ENCODE measurements at regions not wholly inside any gene's neighbourhood (a gene's known extent, or its start where the extent isn't known, plus 50 kb on each side); places are given as distances from the start of the nearest gene placed in this dataset.

DNA sequence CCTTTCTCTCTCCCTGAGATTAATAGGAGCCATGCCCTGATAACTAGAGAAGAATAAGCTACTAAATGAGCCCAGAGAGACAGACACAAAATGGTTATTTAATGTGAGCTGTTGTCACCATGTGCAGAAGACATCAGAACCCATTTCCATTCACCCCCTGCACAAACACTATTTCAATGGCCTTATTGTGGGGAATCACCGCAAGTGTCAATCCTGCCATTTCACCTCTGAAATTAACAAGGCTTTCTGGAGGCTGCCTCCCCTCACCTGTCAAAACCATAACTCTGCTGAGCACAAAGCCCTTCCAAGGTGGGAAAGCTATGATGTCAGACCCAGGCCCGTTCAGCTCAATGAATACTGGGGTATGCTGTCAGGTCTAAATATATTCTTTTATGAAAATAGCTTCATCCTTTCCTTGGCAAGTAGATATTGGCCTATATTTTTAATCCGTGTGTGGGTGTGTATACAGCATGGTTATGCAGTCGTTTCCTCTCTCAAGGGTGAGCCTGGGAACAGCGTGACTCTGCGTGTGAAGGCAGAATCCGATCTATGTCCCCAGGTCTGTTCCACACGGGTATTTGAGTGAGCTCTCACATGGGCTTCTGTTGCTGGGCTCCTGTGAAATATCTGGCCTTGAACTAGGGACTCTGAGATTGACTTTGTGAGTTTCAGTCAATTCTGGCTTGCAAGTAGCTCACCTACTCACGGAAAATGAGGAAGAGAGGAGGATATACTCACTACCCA is 266.3 kb downstream of the FBXW7 start:
- TF ChIP-seq, protein P1, sequence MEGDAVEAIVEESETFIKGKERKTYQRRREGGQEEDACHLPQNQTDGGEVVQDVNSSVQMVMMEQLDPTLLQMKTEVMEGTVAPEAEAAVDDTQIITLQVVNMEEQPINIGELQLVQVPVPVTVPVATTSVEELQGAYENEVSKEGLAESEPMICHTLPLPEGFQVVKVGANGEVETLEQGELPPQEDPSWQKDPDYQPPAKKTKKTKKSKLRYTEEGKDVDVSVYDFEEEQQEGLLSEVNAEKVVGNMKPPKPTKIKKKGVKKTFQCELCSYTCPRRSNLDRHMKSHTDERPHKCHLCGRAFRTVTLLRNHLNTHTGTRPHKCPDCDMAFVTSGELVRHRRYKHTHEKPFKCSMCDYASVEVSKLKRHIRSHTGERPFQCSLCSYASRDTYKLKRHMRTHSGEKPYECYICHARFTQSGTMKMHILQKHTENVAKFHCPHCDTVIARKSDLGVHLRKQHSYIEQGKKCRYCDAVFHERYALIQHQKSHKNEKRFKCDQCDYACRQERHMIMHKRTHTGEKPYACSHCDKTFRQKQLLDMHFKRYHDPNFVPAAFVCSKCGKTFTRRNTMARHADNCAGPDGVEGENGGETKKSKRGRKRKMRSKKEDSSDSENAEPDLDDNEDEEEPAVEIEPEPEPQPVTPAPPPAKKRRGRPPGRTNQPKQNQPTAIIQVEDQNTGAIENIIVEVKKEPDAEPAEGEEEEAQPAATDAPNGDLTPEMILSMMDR (IDR thresholded peaks at IDR 0.05; ENCODE audit: insufficient read depth, low read length, poor library complexity, severe bottlenecking): no peak
- H3K36me3 ChIP-seq (ENCODE audit: control insufficient read depth, insufficient read depth, low read length): no peaks in the 10 kb centered on the region
- DNase-seq (ENCODE audit: low read depth): no peak

DNA sequence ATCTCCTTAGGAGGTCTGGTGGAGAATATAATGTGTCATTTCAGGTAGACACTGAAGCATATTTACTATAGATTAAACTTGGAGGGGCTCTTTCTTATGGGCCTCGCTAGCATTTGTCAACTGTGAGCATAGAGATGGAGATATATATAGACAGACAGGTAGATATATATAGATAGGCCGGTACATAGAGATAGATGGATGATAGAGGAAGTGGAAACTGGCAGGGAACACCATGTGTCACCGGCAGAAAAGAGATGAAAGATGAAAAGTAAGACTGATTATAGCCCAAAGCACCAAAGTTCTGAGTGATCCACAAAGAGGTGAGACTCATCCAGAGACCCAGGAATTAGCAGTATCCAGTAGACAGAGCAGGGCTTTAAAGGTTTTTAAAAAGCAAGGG is 268.1 kb downstream of the FBXW7 start:
- H3K4me3 ChIP-seq (ENCODE audit: low read depth, low read length): no peak overlapping the region
- TF ChIP-seq, protein P1 (IDR thresholded peaks at IDR 0.05; ENCODE audit: insufficient read depth, low read length, poor library complexity, severe bottlenecking): no peak
- DNase-seq (ENCODE audit: low read depth): no peak
- H3K36me3 ChIP-seq (ENCODE audit: control insufficient read depth, insufficient read depth, low read length): no peaks in the 10 kb centered on the region
- H3K27me3 ChIP-seq (ENCODE audit: control insufficient read depth, insufficient read depth, low read length): no peaks in the 10 kb centered on the region

More for the DNA sequence above, 266.3 kb downstream of the FBXW7 start:
- Histone ChIP-seq H3K4me3 (ENCODE audit: low read depth, low read length) (no peak overlapping the region), H3K27me3 (ENCODE audit: control insufficient read depth, insufficient read depth, low read length) (no peaks in the 10 kb centered on the region)

DNA sequence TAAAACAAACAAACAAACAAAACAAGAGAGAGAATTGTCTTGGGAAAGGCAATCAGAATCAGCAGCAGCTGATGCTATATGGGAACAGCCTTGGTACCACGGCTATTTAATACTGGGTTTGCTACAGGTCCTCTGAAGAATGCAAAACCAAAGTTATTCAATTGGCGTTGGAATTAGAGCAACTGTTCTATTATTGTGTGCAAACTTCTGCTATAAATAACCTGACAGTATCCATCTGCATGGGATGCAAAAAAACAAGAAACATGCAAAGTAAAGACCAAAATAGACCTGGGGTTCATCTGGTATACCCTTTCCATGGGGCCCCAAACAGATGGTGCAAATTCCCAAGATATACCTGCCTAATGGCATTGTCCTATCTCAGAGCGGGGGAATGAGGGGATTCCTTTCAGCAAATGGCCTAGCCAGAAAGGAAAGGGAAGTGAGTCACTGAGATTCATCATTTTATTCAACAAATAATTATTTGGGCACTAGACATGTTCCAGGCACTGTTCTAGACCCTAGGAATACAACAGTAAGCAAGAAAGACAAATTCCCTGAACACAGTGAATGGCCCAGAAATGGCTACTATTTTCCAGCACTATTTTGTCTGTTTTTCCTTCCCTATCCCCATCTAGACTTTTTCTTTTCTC is 268.9 kb downstream of the FBXW7 start:
- Histone ChIP-seq H3K4me3 (ENCODE audit: low read depth, low read length) (no peak overlapping the region), H3K36me3 (ENCODE audit: control insufficient read depth, insufficient read depth, low read length) (no peaks in the 10 kb centered on the region), H3K27me3 (ENCODE audit: control insufficient read depth, insufficient read depth, low read length) (no peaks in the 10 kb centered on the region)
- no peak for DNase-seq (ENCODE audit: low read depth)
- TF ChIP-seq, protein P1 (IDR thresholded peaks at IDR 0.05; ENCODE audit: insufficient read depth, low read length, poor library complexity, severe bottlenecking): no peak

DNA sequence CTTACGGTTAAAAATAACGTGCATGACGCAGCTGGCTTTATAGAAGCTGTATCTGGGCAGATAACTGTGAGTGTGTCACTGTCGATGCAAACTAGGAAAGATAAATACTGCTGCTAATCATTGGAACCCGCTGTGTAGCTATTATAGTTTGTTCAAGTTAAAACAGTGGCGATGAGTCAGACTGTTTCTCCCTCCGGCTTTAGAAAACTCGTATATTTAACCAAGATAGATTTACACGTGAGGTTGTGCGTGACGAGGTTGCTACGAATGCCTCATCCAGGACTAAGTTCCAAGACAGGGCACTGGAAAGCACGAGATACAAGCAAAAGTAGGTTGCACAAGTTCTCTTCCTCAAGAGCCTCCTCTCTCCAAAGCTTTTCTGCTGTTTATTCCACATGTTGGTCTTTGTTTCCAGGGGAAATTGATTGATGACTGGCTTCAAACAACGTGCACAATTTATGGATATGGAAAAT is 270.7 kb downstream of the FBXW7 start:
- peak; percentile 65 for DNase-seq (ENCODE audit: low read depth)
- no peaks in the 10 kb centered on the region for H3K36me3 ChIP-seq (ENCODE audit: control insufficient read depth, insufficient read depth, low read length)
- no peaks in the 10 kb centered on the region for H3K27me3 ChIP-seq (ENCODE audit: control insufficient read depth, insufficient read depth, low read length)
- H3K4me3 ChIP-seq (ENCODE audit: low read depth, low read length): no peak overlapping the region
- TF ChIP-seq, protein P1 (IDR thresholded peaks at IDR 0.05; ENCODE audit: insufficient read depth, low read length, poor library complexity, severe bottlenecking): no peak

DNA sequence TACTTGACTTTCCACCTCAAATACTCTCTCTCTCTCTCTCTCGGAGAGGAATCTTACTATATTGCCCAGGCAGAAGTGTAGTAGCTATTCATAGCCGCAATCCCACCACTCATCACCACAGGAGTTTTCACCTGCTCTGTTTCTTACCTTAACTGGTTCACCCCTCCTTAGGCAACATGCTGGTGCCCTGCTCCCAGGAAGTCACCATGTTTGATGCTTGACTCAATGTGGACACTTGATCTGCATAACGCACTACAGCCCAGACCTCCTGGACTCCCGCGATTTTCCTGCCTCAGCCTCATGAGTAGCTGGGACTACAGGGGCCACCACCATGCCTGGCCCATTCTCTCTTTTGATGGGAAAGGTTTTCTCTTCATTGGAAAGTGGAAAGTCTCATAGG is 271.8 kb downstream of the FBXW7 start:
- no peak for DNase-seq (ENCODE audit: low read depth)
- no peak overlapping the region for H3K4me3 ChIP-seq (ENCODE audit: low read depth, low read length)
- H3K36me3 ChIP-seq (ENCODE audit: control insufficient read depth, insufficient read depth, low read length): no peaks in the 10 kb centered on the region
- TF ChIP-seq, protein P1 (IDR thresholded peaks at IDR 0.05; ENCODE audit: insufficient read depth, low read length, poor library complexity, severe bottlenecking): no peak
- H3K27me3 ChIP-seq (ENCODE audit: control insufficient read depth, insufficient read depth, low read length): no peaks in the 10 kb centered on the region
